GM23338 (cell line): ENCODE measurements at regions not wholly inside any gene's neighbourhood (a gene's known extent, or its start where the extent isn't known, plus 50 kb on each side); places are given as distances from the start of the nearest gene placed in this dataset.

Experiments used
- CREB1 ChIP-seq: fragments of 250-450 bp; sonication (Bioruptor Pico); IDR thresholded peaks from 2 replicates; pipeline ENCODE4 v1.5.0; 2020; ENCODE audit warnings: low read depth, mild to moderate bottlenecking, moderate library complexity
- EZH2 ChIP-seq: fragments of 200-600 bp; sonication (generic); IDR thresholded peaks from one replicate; pipeline ENCODE4 v1.8.0; 2017; ENCODE audit warnings: antibody characterized with exemption, mild to moderate bottlenecking, low read depth; ENCODE audit not compliant: unreplicated experiment
- REST ChIP-seq: IDR thresholded peaks from one replicate; pipeline ENCODE4 v1.6.1; 2018; ENCODE audit warnings: antibody characterized with exemption; ENCODE audit not compliant: unreplicated experiment
- TF ChIP-seq, protein P1 (sequence below), 2 experiments: fragments of 200-600 bp in 1 of 2; sonication (generic) in 1 of 2; conservative IDR thresholded peaks; 2 replicates each; pipeline versions ENCODE4 v1.5.1 to v1.6.1; 2016 to 2017; ENCODE audit warnings: antibody characterized with exemption in 2 of 2, low read depth in 2 of 2, mild to moderate bottlenecking in 2 of 2, moderate library complexity in 1 of 2

GRCh38 chr18:2171840-2172625 lies 399.3 kb downstream of the METTL4 start:
- no peak for TF ChIP-seq CREB1 (CRISPR knock-in tag)
- TF ChIP-seq EZH2 = no peak
- TF ChIP-seq, protein P1, sequence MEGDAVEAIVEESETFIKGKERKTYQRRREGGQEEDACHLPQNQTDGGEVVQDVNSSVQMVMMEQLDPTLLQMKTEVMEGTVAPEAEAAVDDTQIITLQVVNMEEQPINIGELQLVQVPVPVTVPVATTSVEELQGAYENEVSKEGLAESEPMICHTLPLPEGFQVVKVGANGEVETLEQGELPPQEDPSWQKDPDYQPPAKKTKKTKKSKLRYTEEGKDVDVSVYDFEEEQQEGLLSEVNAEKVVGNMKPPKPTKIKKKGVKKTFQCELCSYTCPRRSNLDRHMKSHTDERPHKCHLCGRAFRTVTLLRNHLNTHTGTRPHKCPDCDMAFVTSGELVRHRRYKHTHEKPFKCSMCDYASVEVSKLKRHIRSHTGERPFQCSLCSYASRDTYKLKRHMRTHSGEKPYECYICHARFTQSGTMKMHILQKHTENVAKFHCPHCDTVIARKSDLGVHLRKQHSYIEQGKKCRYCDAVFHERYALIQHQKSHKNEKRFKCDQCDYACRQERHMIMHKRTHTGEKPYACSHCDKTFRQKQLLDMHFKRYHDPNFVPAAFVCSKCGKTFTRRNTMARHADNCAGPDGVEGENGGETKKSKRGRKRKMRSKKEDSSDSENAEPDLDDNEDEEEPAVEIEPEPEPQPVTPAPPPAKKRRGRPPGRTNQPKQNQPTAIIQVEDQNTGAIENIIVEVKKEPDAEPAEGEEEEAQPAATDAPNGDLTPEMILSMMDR (conservative IDR thresholded peaks at IDR 0.05; ENCODE audit: low read depth in 2 of 2) = no peak
- no peak for TF ChIP-seq REST
